Activated naive CD8-positive, alpha-beta T cell treated with anti-CD3 and anti-CD28 coated beads for 36 hours (primary cell): ENCODE measurements at regions not wholly inside any gene's neighbourhood (a gene's known extent, or its start where the extent isn't known, plus 50 kb on each side); places are given as distances from the start of the nearest gene placed in this dataset.

Source experiments
- DNase-seq: peaks from one replicate; pipeline ENCODE4 v3.0.0; 2021
- H3K27ac Mint-ChIP-seq: one replicate; pipeline ENCODE4 v1.8.0; 2022; ENCODE audit warnings: mild to moderate bottlenecking, moderate library complexity, mixed read lengths
- H3K27me3 Mint-ChIP-seq: one replicate; pipeline ENCODE4 v1.8.0; 2022; ENCODE audit warnings: mild to moderate bottlenecking, mixed read lengths
- H3K36me3 Mint-ChIP-seq: one replicate; pipeline ENCODE4 v1.8.0; 2021; ENCODE audit warnings: mild to moderate bottlenecking, mixed read lengths
- H3K4me1 Mint-ChIP-seq: one replicate; pipeline ENCODE4 v1.8.0; 2021; ENCODE audit warnings: mixed read lengths
- H3K4me3 Mint-ChIP-seq: one replicate; pipeline ENCODE4 v1.8.0; 2022; ENCODE audit warnings: mild to moderate bottlenecking, moderate library complexity, mixed read lengths
- H3K9me3 Mint-ChIP-seq: one replicate; pipeline ENCODE4 v1.8.0; 2022; ENCODE audit warnings: mixed read lengths

GRCh38 chrX:39728852-39729598, 368.7 kb downstream of the BCOR start:
- H3K27me3 Mint-ChIP-seq: no peaks in the 10 kb centered on the region
- no peaks in the 10 kb centered on the region for H3K36me3 Mint-ChIP-seq
- peaks cover 19% of the 10 kb centered on the region for H3K4me1 Mint-ChIP-seq
- DNase-seq: no peak
- H3K9me3 Mint-ChIP-seq: no peaks in the 10 kb centered on the region
- no peak overlapping the region for H3K4me3 Mint-ChIP-seq
- no peak overlapping the region for H3K27ac Mint-ChIP-seq

- Mint-ChIP-seq H3K27ac (no peak overlapping the region), H3K27me3 (no peaks in the 10 kb centered on the region), H3K9me3 (no peaks in the 10 kb centered on the region), H3K4me3 (no peak overlapping the region), H3K36me3 (no peaks in the 10 kb centered on the region), H3K4me1 (peaks cover 17% of the 10 kb centered on the region)
- no peak for DNase-seq
Observed at GRCh38 chrX:39729981-39730661, 367.6 kb downstream of the BCOR start.

- no peaks in the 10 kb centered on the region for H3K27me3 Mint-ChIP-seq
- peak; percentile 51 for DNase-seq
- peak overlapping the region; percentile 57 for H3K4me3 Mint-ChIP-seq
- H3K9me3 Mint-ChIP-seq: no peaks in the 10 kb centered on the region
- H3K36me3 Mint-ChIP-seq: no peaks in the 10 kb centered on the region
- H3K4me1 Mint-ChIP-seq: peaks cover 17% of the 10 kb centered on the region
- H3K27ac Mint-ChIP-seq: peak overlapping the region; percentile 87
Observed at GRCh38 chrX:39730662-39731329, 367.0 kb downstream of the BCOR start.

GRCh38 chrX:39731330-39731667, 366.5 kb downstream of the BCOR start:
- peak overlapping the region; percentile 87 for H3K27ac Mint-ChIP-seq
- peak overlapping the region; percentile 57 for H3K4me3 Mint-ChIP-seq

GRCh38 chrX:39731735-39732134, 366.0 kb downstream of the BCOR start:
- no peaks in the 10 kb centered on the region for H3K27me3 Mint-ChIP-seq
- H3K4me3 Mint-ChIP-seq: no peak overlapping the region
- no peak overlapping the region for H3K27ac Mint-ChIP-seq
- DNase-seq: no peak
- H3K4me1 Mint-ChIP-seq: peaks cover 19% of the 10 kb centered on the region
- no peaks in the 10 kb centered on the region for H3K36me3 Mint-ChIP-seq
- no peaks in the 10 kb centered on the region for H3K9me3 Mint-ChIP-seq

More at GRCh38 chrX:39731330-39731667, 366.5 kb downstream of the BCOR start:
- Mint-ChIP-seq H3K4me1 (peaks cover 17% of the 10 kb centered on the region), H3K9me3 (no peaks in the 10 kb centered on the region), H3K27me3 (no peaks in the 10 kb centered on the region), H3K36me3 (no peaks in the 10 kb centered on the region)
- DNase-seq: no peak

- no peak overlapping the region for H3K27ac Mint-ChIP-seq
- H3K4me1 Mint-ChIP-seq: peaks cover 22% of the 10 kb centered on the region
- no peak overlapping the region for H3K4me3 Mint-ChIP-seq
- H3K36me3 Mint-ChIP-seq: no peaks in the 10 kb centered on the region
- no peaks in the 10 kb centered on the region for H3K9me3 Mint-ChIP-seq
- no peaks in the 10 kb centered on the region for H3K27me3 Mint-ChIP-seq
- DNase-seq: no peak
Observed at GRCh38 chrX:39733745-39734144, 364.0 kb downstream of the BCOR start.

- H3K9me3 Mint-ChIP-seq: no peaks in the 10 kb centered on the region
- H3K27ac Mint-ChIP-seq: no peak overlapping the region
- no peak overlapping the region for H3K4me3 Mint-ChIP-seq
- H3K4me1 Mint-ChIP-seq: peaks cover 22% of the 10 kb centered on the region
- DNase-seq: no peak
- H3K36me3 Mint-ChIP-seq: no peaks in the 10 kb centered on the region
- H3K27me3 Mint-ChIP-seq: no peaks in the 10 kb centered on the region
Observed at GRCh38 chrX:39734174-39734776, 363.5 kb downstream of the BCOR start.

- H3K9me3 Mint-ChIP-seq: no peaks in the 10 kb centered on the region
- H3K27ac Mint-ChIP-seq: no peak overlapping the region
- no peaks in the 10 kb centered on the region for H3K36me3 Mint-ChIP-seq
- peaks cover 13% of the 10 kb centered on the region for H3K4me1 Mint-ChIP-seq
- no peaks in the 10 kb centered on the region for H3K27me3 Mint-ChIP-seq
- no peak for DNase-seq
- H3K4me3 Mint-ChIP-seq: no peak overlapping the region
Observed at GRCh38 chrX:39736216-39737211, 361.2 kb downstream of the BCOR start.

- no peak for DNase-seq
- Mint-ChIP-seq H3K9me3 (no peaks in the 10 kb centered on the region), H3K27ac (no peak overlapping the region), H3K36me3 (no peaks in the 10 kb centered on the region), H3K27me3 (no peaks in the 10 kb centered on the region), H3K4me1 (peaks cover 5% of the 10 kb centered on the region), H3K4me3 (no peak overlapping the region)
Observed at GRCh38 chrX:39739585-39739984, 358.2 kb downstream of the BCOR start.

GRCh38 chrX:39740078-39740477, 357.7 kb downstream of the BCOR start:
- Mint-ChIP-seq H3K27ac (no peak overlapping the region), H3K4me3 (no peak overlapping the region), H3K27me3 (no peaks in the 10 kb centered on the region), H3K9me3 (no peaks in the 10 kb centered on the region), H3K4me1 (peaks cover 5% of the 10 kb centered on the region), H3K36me3 (no peaks in the 10 kb centered on the region)
- DNase-seq: no peak

GRCh38 chrX:39741904-39742303, 355.9 kb downstream of the BCOR start:
- H3K36me3 Mint-ChIP-seq: no peaks in the 10 kb centered on the region
- H3K4me1 Mint-ChIP-seq: peaks cover 5% of the 10 kb centered on the region
- H3K9me3 Mint-ChIP-seq: no peaks in the 10 kb centered on the region
- H3K27me3 Mint-ChIP-seq: no peaks in the 10 kb centered on the region
- DNase-seq: no peak
- H3K4me3 Mint-ChIP-seq: no peak overlapping the region
- no peak overlapping the region for H3K27ac Mint-ChIP-seq

GRCh38 chrX:39745818-39746217, 351.9 kb downstream of the BCOR start:
- H3K27me3 Mint-ChIP-seq: no peaks in the 10 kb centered on the region

GRCh38 chrX:39749135-39749534, 348.6 kb downstream of the BCOR start:
- H3K27me3 Mint-ChIP-seq: no peaks in the 10 kb centered on the region
- H3K4me1 Mint-ChIP-seq: peaks cover 4% of the 10 kb centered on the region
- no peak overlapping the region for H3K27ac Mint-ChIP-seq
- H3K4me3 Mint-ChIP-seq: no peak overlapping the region
- peaks cover 3% of the 10 kb centered on the region for H3K9me3 Mint-ChIP-seq
- no peak for DNase-seq
- no peaks in the 10 kb centered on the region for H3K36me3 Mint-ChIP-seq

More at GRCh38 chrX:39745818-39746217, 351.9 kb downstream of the BCOR start:
- no peak overlapping the region for H3K27ac Mint-ChIP-seq
- no peaks in the 10 kb centered on the region for H3K9me3 Mint-ChIP-seq
- H3K4me3 Mint-ChIP-seq: no peak overlapping the region
- peaks cover 4% of the 10 kb centered on the region for H3K4me1 Mint-ChIP-seq
- no peak for DNase-seq
- H3K36me3 Mint-ChIP-seq: no peaks in the 10 kb centered on the region

GRCh38 chrX:39749728-39750127, 348.0 kb downstream of the BCOR start:
- H3K9me3 Mint-ChIP-seq: peaks cover 3% of the 10 kb centered on the region
- no peaks in the 10 kb centered on the region for H3K27me3 Mint-ChIP-seq
- H3K4me1 Mint-ChIP-seq: peaks cover 4% of the 10 kb centered on the region
- H3K27ac Mint-ChIP-seq: no peak overlapping the region
- DNase-seq: no peak
- no peak overlapping the region for H3K4me3 Mint-ChIP-seq
- H3K36me3 Mint-ChIP-seq: no peaks in the 10 kb centered on the region
